ENCODE measurements at regions not wholly inside any gene's neighbourhood (a gene's known extent, or its start where the extent isn't known, plus 50 kb on each side); places are given as distances from the start of the nearest gene placed in this dataset.

GRCh38 chr10:108290823-108291222 lies 1126.3 kb upstream of the SORCS1 start:
- no peak for DNase-seq
- Histone ChIP-seq H3K4me3 (ENCODE audit: low read length in 2 of 2) (no peak overlapping the region), H3K9me3 (ENCODE audit: control insufficient read depth, low read length) (peaks cover 1% of the 10 kb centered on the region), H3K4me1 (ENCODE audit: control insufficient read depth in 1 of 2, insufficient read depth in 2 of 2, low read length in 2 of 2) (no peaks in the 10 kb centered on the region), H3K36me3 (ENCODE audit: control insufficient read depth in 1 of 2, insufficient read depth in 2 of 2, low read length in 1 of 2) (no peaks in the 10 kb centered on the region), H3K27ac (ENCODE audit: low read depth in 1 of 2, low read length in 2 of 2) (no peak overlapping the region), H3K27me3 (ENCODE audit: control insufficient read depth in 1 of 2, insufficient read depth in 2 of 2, low read length in 1 of 2) (no peaks in the 10 kb centered on the region)
- intact Hi-C loops (cut with DNase I), result no loop called here
- no peak for ATAC-seq (ENCODE audit: low FRiP score)
- 68 to 71% methylated on average over 4 of the region's 4 CpGs for WGBS, 2 donors

DNA sequence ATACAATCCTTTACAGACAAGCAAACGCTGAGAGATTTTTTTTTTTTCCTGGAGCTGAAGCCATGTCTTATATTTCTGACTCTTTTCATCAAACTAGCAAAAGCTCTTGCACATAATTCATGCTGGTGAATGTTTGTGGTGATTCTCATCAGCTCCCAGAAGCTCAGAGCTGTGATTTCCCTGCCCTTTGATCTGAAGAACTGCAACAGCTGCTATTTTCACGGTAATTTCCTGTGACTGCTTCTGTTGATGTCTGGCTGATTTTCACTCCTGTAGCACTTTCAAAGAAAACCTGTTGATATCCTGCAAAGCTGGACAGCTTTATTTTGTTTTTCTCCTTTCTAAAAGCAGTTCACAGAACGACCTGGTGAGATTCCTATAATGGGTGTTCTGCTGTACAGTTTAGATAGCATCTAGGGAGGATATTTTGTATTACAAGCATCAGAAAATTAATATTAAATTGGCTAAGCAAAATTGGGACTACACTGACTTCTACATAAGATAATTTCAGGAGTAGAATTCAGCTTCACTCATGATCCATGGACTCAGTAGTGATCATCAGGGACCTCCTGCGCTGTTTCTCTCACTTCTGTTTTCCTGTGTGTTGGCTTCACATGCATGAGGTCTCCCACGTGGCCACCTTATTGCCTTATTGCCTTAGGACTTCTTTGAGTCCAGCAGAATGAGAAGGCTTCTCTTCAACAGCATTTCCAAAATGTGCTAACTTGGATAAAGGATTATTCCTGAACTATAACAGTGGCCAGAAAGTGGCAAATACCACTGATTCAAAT lies 1111.6 kb upstream of the SORCS1 start:
- H3K27ac ChIP-seq (ENCODE audit: low read depth in 1 of 2, low read length in 2 of 2), result no peak overlapping the region
- no peak overlapping the region for H3K4me3 ChIP-seq (ENCODE audit: low read length in 2 of 2)
- no peak for DNase-seq
- no peaks in the 10 kb centered on the region for H3K27me3 ChIP-seq (ENCODE audit: control insufficient read depth in 1 of 2, insufficient read depth in 2 of 2, low read length in 1 of 2)
- no peak for ATAC-seq (ENCODE audit: low FRiP score)
- WGBS, 2 donors, result 27 to 33% methylated on average over 5 of the region's 5 CpGs
- no peaks in the 10 kb centered on the region for H3K36me3 ChIP-seq (ENCODE audit: control insufficient read depth in 1 of 2, insufficient read depth in 2 of 2, low read length in 1 of 2)
- H3K9me3 ChIP-seq (ENCODE audit: control insufficient read depth, low read length), result peaks cover 2% of the 10 kb centered on the region
- intact Hi-C loops (cut with DNase I), result no loop called here
- H3K4me1 ChIP-seq (ENCODE audit: control insufficient read depth in 1 of 2, insufficient read depth in 2 of 2, low read length in 2 of 2), result no peaks in the 10 kb centered on the region

DNA sequence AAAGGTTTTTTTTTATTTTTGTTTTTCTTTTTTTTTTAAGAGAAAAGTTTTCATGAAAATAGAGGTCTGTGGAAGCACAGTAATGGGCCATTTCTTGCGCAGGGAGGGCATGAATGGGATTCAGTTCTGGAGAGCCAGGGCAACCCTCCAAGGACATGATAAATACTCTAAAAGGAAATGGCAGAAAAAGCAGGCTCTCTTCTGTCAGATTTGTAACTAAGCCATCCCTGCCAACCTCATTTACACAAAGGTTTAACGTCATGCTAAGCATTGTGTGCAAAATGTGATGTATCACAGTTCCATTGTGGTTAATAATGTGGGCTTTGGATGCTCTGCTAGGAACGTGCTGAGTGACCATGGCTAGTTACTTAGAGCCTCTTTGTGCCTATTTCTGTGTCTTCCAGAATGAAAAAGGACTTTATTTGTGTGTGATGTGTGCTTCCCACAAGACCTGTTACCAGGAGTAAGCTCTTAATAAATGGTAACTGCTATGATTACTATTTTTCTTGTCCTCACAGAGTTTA lies 1095.9 kb upstream of the SORCS1 start:
- intact Hi-C loops (cut with DNase I), result no loop called here
- ATAC-seq (ENCODE audit: low FRiP score) (no peak), DNase-seq (no peak)
- Histone ChIP-seq H3K27ac (ENCODE audit: low read depth in 1 of 2, low read length in 2 of 2) (no peak overlapping the region), H3K4me1 (ENCODE audit: control insufficient read depth in 1 of 2, insufficient read depth in 2 of 2, low read length in 2 of 2) (no peaks in the 10 kb centered on the region), H3K4me3 (ENCODE audit: low read length in 2 of 2) (no peak overlapping the region), H3K27me3 (ENCODE audit: control insufficient read depth in 1 of 2, insufficient read depth in 2 of 2, low read length in 1 of 2) (no peaks in the 10 kb centered on the region), H3K9me3 (ENCODE audit: control insufficient read depth, low read length) (no peaks in the 10 kb centered on the region), H3K36me3 (ENCODE audit: control insufficient read depth in 1 of 2, insufficient read depth in 2 of 2, low read length in 1 of 2) (no peaks in the 10 kb centered on the region)
- WGBS, 2 donors, result 65 to 68% methylated on average over 3 of the region's 3 CpGs

- Histone ChIP-seq H3K36me3 (ENCODE audit: control insufficient read depth in 1 of 2, insufficient read depth in 2 of 2, low read length in 1 of 2) (no peaks in the 10 kb centered on the region), H3K9me3 (ENCODE audit: control insufficient read depth, low read length) (peaks cover 1% of the 10 kb centered on the region), H3K27ac (ENCODE audit: low read depth in 1 of 2, low read length in 2 of 2) (no peak overlapping the region), H3K4me1 (ENCODE audit: control insufficient read depth in 1 of 2, insufficient read depth in 2 of 2, low read length in 2 of 2) (no peaks in the 10 kb centered on the region), H3K27me3 (ENCODE audit: control insufficient read depth in 1 of 2, insufficient read depth in 2 of 2, low read length in 1 of 2) (no peaks in the 10 kb centered on the region), H3K4me3 (ENCODE audit: low read length in 2 of 2) (no peak overlapping the region)
- no peak for DNase-seq
- 94 to 100% methylated on average over 1 of the region's 1 CpG for WGBS, 2 donors
- intact Hi-C loops (cut with DNase I), result no loop called here
- ATAC-seq (ENCODE audit: low FRiP score), result no peak
Observed at GRCh38 chr10:108254089-108254488, 1089.6 kb upstream of the SORCS1 start.

DNA sequence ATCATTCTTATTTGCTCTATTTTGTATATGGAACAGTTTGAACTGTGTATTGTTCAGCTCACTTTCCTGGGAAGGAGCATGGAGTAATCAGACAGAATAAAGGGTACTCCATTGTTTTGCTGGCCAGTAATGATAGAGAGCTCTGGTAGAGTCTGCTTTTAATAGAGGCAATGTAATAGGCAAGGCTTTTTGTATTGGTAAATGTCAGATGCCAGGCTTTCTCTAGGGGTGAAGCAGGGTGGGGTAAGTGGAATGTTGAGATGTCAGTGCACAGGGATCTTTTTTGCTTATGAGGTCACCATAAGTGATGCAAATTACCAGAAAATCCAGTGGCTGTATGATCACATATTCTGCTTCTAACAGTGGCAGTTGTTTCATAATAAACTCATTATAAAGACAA lies 1088.3 kb upstream of the SORCS1 start:
- intact Hi-C loops (cut with DNase I), result no loop called here
- peaks cover 1% of the 10 kb centered on the region for H3K9me3 ChIP-seq (ENCODE audit: control insufficient read depth, low read length)
- ATAC-seq (ENCODE audit: low FRiP score), result no peak

GRCh38 chr10:108250936-108251620 lies 1086.6 kb upstream of the SORCS1 start:
- Histone ChIP-seq H3K27ac (ENCODE audit: low read depth in 1 of 2, low read length in 2 of 2) (no peak overlapping the region), H3K4me1 (ENCODE audit: control insufficient read depth in 1 of 2, insufficient read depth in 2 of 2, low read length in 2 of 2) (no peaks in the 10 kb centered on the region), H3K9me3 (ENCODE audit: control insufficient read depth, low read length) (peaks cover 1% of the 10 kb centered on the region), H3K4me3 (ENCODE audit: low read length in 2 of 2) (no peak overlapping the region), H3K36me3 (ENCODE audit: control insufficient read depth in 1 of 2, insufficient read depth in 2 of 2, low read length in 1 of 2) (no peaks in the 10 kb centered on the region), H3K27me3 (ENCODE audit: control insufficient read depth in 1 of 2, insufficient read depth in 2 of 2, low read length in 1 of 2) (no peaks in the 10 kb centered on the region)
- ATAC-seq (ENCODE audit: low FRiP score) (no peak), DNase-seq (no peak)
- WGBS, 2 donors, result 49 to 52% methylated on average over 4 of the region's 4 CpGs
- intact Hi-C loops (cut with DNase I), result no loop called here

More for the DNA sequence above, 1088.3 kb upstream of the SORCS1 start:
- no peak overlapping the region for H3K27ac ChIP-seq (ENCODE audit: low read depth in 1 of 2, low read length in 2 of 2)
- no peak for DNase-seq
- no peak overlapping the region for H3K4me3 ChIP-seq (ENCODE audit: low read length in 2 of 2)
- no peaks in the 10 kb centered on the region for H3K27me3 ChIP-seq (ENCODE audit: control insufficient read depth in 1 of 2, insufficient read depth in 2 of 2, low read length in 1 of 2)
- H3K4me1 ChIP-seq (ENCODE audit: control insufficient read depth in 1 of 2, insufficient read depth in 2 of 2, low read length in 2 of 2), result no peaks in the 10 kb centered on the region
- no peaks in the 10 kb centered on the region for H3K36me3 ChIP-seq (ENCODE audit: control insufficient read depth in 1 of 2, insufficient read depth in 2 of 2, low read length in 1 of 2)

- Histone ChIP-seq H3K36me3 (ENCODE audit: control insufficient read depth in 1 of 2, insufficient read depth in 2 of 2, low read length in 1 of 2) (no peaks in the 10 kb centered on the region), H3K4me3 (ENCODE audit: low read length in 2 of 2) (no peak overlapping the region), H3K4me1 (ENCODE audit: control insufficient read depth in 1 of 2, insufficient read depth in 2 of 2, low read length in 2 of 2) (no peaks in the 10 kb centered on the region), H3K27me3 (ENCODE audit: control insufficient read depth in 1 of 2, insufficient read depth in 2 of 2, low read length in 1 of 2) (no peaks in the 10 kb centered on the region), H3K9me3 (ENCODE audit: control insufficient read depth, low read length) (peaks cover 4% of the 10 kb centered on the region), H3K27ac (ENCODE audit: low read depth in 1 of 2, low read length in 2 of 2) (no peak overlapping the region)
- ATAC-seq (ENCODE audit: low FRiP score) (no peak), DNase-seq (no peak)
- 68 to 71% methylated on average over 3 of the region's 3 CpGs for WGBS, 2 donors
- intact Hi-C loops (cut with DNase I), result no loop called here
Observed at GRCh38 chr10:108249940-108250339, 1085.4 kb upstream of the SORCS1 start.

GRCh38 chr10:108244443-108245228 lies 1080.1 kb upstream of the SORCS1 start:
- ATAC-seq (ENCODE audit: low FRiP score) (no peak), DNase-seq (no peak)
- intact Hi-C loops (cut with DNase I), result no loop called here
- WGBS, 2 donors, result 79 to 85% methylated on average over 9 of the region's 9 CpGs
- no peaks in the 10 kb centered on the region for H3K4me1 ChIP-seq (ENCODE audit: control insufficient read depth in 1 of 2, insufficient read depth in 2 of 2, low read length in 2 of 2)
- no peak overlapping the region for H3K4me3 ChIP-seq (ENCODE audit: low read length in 2 of 2)
- H3K36me3 ChIP-seq (ENCODE audit: control insufficient read depth in 1 of 2, insufficient read depth in 2 of 2, low read length in 1 of 2), result no peaks in the 10 kb centered on the region
- H3K27ac ChIP-seq (ENCODE audit: low read depth in 1 of 2, low read length in 2 of 2), result no peak overlapping the region
- H3K9me3 ChIP-seq (ENCODE audit: control insufficient read depth, low read length), result peaks cover 2% of the 10 kb centered on the region
- no peaks in the 10 kb centered on the region for H3K27me3 ChIP-seq (ENCODE audit: control insufficient read depth in 1 of 2, insufficient read depth in 2 of 2, low read length in 1 of 2)
